Keratinocyte (primary cell): ENCODE measurements at regions not wholly inside any gene's neighbourhood (a gene's known extent, or its start where the extent isn't known, plus 50 kb on each side); places are given as distances from the start of the nearest gene placed in this dataset.

ENCODE experiments used
- DNase-seq: peaks from one replicate; pipeline ENCODE4 v3.0.0-alpha.2; 2011; ENCODE audit warnings: low read depth, missing footprints, low spot score
- FAIRE-seq: peaks from 2 replicates; lab custom pipeline; 2011; peaks lifted over from hg19 to GRCh38; lab: Jason Lieb, UNC
- H2AFZ ChIP-seq: 2 replicates; pipeline ENCODE4 v1.6.0; 2012; ENCODE audit warnings: low read length, control low read depth, inconsistent platforms; ENCODE audit not compliant: control insufficient read depth
- H3K27ac ChIP-seq: 2 replicates; pipeline ENCODE4 v1.5.1; 2011; ENCODE audit warnings: low read length; ENCODE audit not compliant: control insufficient read depth, insufficient read depth
- H3K27me3 ChIP-seq: 3 replicates; pipeline ENCODE4 v1.6.0; 2011; ENCODE audit warnings: low read length; ENCODE audit not compliant: control insufficient read depth, insufficient read depth; ENCODE audit errors: extremely low read depth
- H3K36me3 ChIP-seq, 2 experiments: 2 replicates in 1 of 2; 3 replicates in 1 of 2; pipeline ENCODE4 v1.5.1; 2011; ENCODE audit warnings: low read length in 2 of 2, mild to moderate bottlenecking in 1 of 2; ENCODE audit not compliant: control insufficient read depth in 2 of 2, insufficient read depth in 2 of 2; ENCODE audit errors: extremely low read depth in 1 of 2
- H3K4me1 ChIP-seq: 3 replicates; pipeline ENCODE4 v1.5.1; 2011; ENCODE audit warnings: low read length; ENCODE audit not compliant: control insufficient read depth, insufficient read depth; ENCODE audit errors: extremely low read depth
- H3K4me2 ChIP-seq: 3 replicates; pipeline ENCODE4 v1.6.0; 2011; ENCODE audit warnings: low read depth, low read length; ENCODE audit not compliant: control insufficient read depth, insufficient read depth; ENCODE audit errors: extremely low read depth
- H3K4me3 ChIP-seq, 3 experiments: fragments of 200-600 bp in 1 of 3; sonication (generic) in 1 of 3; 2 replicates in 2 of 3; 3 replicates in 1 of 3; pipeline ENCODE4 v1.5.1; 2011 to 2016; ENCODE audit warnings: low read length in 3 of 3, mild to moderate bottlenecking in 3 of 3, control low read depth in 2 of 3, inconsistent platforms in 1 of 3, low read depth in 1 of 3, mixed read lengths in 1 of 3, mixed run types in 1 of 3, moderate library complexity in 1 of 3; ENCODE audit not compliant: control insufficient read depth in 2 of 3, insufficient read depth in 2 of 3; ENCODE audit errors: extremely low read depth in 1 of 3
- H3K79me2 ChIP-seq: 2 replicates; pipeline ENCODE4 v1.6.0; 2012; ENCODE audit warnings: low read length; ENCODE audit not compliant: control insufficient read depth, insufficient read depth
- H3K9ac ChIP-seq: 3 replicates; pipeline ENCODE4 v1.6.0; 2011; ENCODE audit warnings: low read length; ENCODE audit not compliant: control insufficient read depth, insufficient read depth; ENCODE audit errors: extremely low read depth
- H3K9me1 ChIP-seq: 3 replicates; pipeline ENCODE4 v1.6.0; 2011; ENCODE audit warnings: low read length; ENCODE audit not compliant: control insufficient read depth, insufficient read depth; ENCODE audit errors: extremely low read depth
- H3K9me3 ChIP-seq: 2 replicates; pipeline ENCODE4 v1.5.1; 2012; ENCODE audit warnings: low read depth, low read length; ENCODE audit not compliant: control insufficient read depth
- H4K20me1 ChIP-seq: 3 replicates; pipeline ENCODE4 v1.6.0; 2011; ENCODE audit warnings: low read length; ENCODE audit not compliant: control insufficient read depth, insufficient read depth; ENCODE audit errors: extremely low read depth
- EZH2 ChIP-seq: IDR thresholded peaks from one replicate; pipeline ENCODE4 v1.6.1; 2012; ENCODE audit warnings: inconsistent platforms, mild to moderate bottlenecking, low read length, moderate library complexity
- dilution Hi-C: fragments of 300-500 bp; cut with MboI; formaldehyde crosslinking; loops from one replicate; pipeline ENCODE4 v1.7.0; 2020; ENCODE audit warnings: low sequenced_read_pairs; ENCODE audit not compliant: extremely low pct_ligation_motif_present
- TF ChIP-seq, protein P1 (sequence below), 3 experiments: IDR thresholded peaks in 1 of 3; conservative IDR thresholded peaks in 1 of 3; optimal IDR thresholded peaks in 1 of 3; 2 replicates in 2 of 3; 3 replicates in 1 of 3; pipeline versions ENCODE3 to v1.5.1; 2011; ENCODE audit warnings: low read length in 3 of 3, mild to moderate bottlenecking in 3 of 3, moderate library complexity in 2 of 3, control low read depth in 1 of 3, inconsistent platforms in 1 of 3; ENCODE audit not compliant: insufficient read depth in 2 of 3; ENCODE audit errors: extremely low read depth in 1 of 3

DNA sequence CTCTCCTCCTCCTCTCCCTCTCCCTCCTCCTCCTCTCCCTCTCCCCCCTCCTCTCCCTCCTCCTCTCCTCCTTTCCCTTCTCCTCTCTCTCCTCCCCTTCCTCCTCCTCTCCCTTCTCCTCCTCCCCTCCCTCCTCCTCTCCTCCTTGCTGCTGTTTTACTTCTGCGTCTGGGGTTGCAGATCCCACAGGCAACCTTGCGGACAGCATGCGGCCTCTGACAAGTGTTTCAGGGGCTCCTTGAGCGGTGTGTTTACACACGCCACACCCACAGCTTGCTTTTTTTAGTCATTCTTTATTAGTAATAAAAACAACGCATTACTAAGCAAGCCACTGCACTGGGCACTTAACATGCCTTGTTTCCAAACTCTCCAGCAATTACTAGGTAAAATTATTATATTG lies 81.9 kb downstream of the TFAP2C start:
- Histone ChIP-seq H3K4me2 (no peak overlapping the region), H3K9me1 (no peaks in the 10 kb centered on the region), H3K4me1 (no peaks in the 10 kb centered on the region), H3K36me3 (no peaks in the 10 kb centered on the region), H3K4me3 (no peak overlapping the region), H4K20me1 (no peaks in the 10 kb centered on the region), H3K79me2 (no peaks in the 10 kb centered on the region), H2AFZ (no peak overlapping the region), H3K9me3 (no peaks in the 10 kb centered on the region), H3K27me3 (no peaks in the 10 kb centered on the region), H3K9ac (no peak overlapping the region), H3K27ac (no peak overlapping the region)
- TF ChIP-seq EZH2 = no peak
- TF ChIP-seq, protein P1, sequence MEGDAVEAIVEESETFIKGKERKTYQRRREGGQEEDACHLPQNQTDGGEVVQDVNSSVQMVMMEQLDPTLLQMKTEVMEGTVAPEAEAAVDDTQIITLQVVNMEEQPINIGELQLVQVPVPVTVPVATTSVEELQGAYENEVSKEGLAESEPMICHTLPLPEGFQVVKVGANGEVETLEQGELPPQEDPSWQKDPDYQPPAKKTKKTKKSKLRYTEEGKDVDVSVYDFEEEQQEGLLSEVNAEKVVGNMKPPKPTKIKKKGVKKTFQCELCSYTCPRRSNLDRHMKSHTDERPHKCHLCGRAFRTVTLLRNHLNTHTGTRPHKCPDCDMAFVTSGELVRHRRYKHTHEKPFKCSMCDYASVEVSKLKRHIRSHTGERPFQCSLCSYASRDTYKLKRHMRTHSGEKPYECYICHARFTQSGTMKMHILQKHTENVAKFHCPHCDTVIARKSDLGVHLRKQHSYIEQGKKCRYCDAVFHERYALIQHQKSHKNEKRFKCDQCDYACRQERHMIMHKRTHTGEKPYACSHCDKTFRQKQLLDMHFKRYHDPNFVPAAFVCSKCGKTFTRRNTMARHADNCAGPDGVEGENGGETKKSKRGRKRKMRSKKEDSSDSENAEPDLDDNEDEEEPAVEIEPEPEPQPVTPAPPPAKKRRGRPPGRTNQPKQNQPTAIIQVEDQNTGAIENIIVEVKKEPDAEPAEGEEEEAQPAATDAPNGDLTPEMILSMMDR (optimal IDR thresholded peaks at IDR 0.05 in 1 of 3, IDR thresholded peaks at IDR 0.05 in 1 of 3, conservative IDR thresholded peaks at IDR 0.05 in 1 of 3; ENCODE audit: extremely low read depth in 1 of 3, insufficient read depth in 2 of 3, low read length in 3 of 3) = no peak
- DNase-seq (no peak), FAIRE-seq (no peak)
- dilution Hi-C loops = no loop called here

DNA sequence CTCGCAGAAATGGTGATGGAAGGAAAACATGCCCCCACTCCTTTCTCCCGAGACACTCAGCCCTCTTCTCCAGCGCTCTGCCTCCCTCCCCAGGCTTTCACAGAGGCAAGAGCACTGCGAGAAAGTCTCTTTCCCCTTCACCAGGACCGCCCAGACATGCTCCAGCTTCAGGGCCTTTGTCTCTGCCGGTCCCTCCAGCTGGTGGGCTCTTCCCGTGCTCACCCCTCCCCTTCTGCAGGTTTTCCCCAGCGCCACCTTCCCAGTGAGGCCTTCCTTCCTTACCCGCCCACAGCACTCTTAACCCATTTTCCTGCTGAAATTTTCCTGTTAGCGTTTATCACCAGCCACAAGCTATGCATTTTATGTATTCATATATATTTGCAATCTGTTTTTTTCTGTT lies 86.2 kb downstream of the TFAP2C start:
- dilution Hi-C loops = no loop called here
- H3K27me3 ChIP-seq = no peaks in the 10 kb centered on the region
- no peak for TF ChIP-seq EZH2
- TF ChIP-seq, protein P1 (optimal IDR thresholded peaks at IDR 0.05 in 1 of 3, IDR thresholded peaks at IDR 0.05 in 1 of 3, conservative IDR thresholded peaks at IDR 0.05 in 1 of 3; ENCODE audit: extremely low read depth in 1 of 3, insufficient read depth in 2 of 3, low read length in 3 of 3) = no peak
- H3K79me2 ChIP-seq = no peaks in the 10 kb centered on the region
- H3K27ac ChIP-seq = no peak overlapping the region
- H3K9ac ChIP-seq = no peak overlapping the region
- no peaks in the 10 kb centered on the region for H3K9me3 ChIP-seq
- no peaks in the 10 kb centered on the region for H4K20me1 ChIP-seq
- no peak for DNase-seq
- no peak for FAIRE-seq
- peaks cover 12% of the 10 kb centered on the region for H3K4me1 ChIP-seq
- H2AFZ ChIP-seq = no peak overlapping the region
- H3K36me3 ChIP-seq = no peaks in the 10 kb centered on the region
- no peak overlapping the region for H3K4me2 ChIP-seq
- H3K9me1 ChIP-seq = no peaks in the 10 kb centered on the region
- no peak overlapping the region for H3K4me3 ChIP-seq
